ENCODE measurements at regions not wholly inside any gene's neighbourhood (a gene's known extent, or its start where the extent isn't known, plus 50 kb on each side); places are given as distances from the start of the nearest gene placed in this dataset.
A peak's percentile ranks its signal among the peaks of the same experiment; 100 is the strongest.

DNA sequence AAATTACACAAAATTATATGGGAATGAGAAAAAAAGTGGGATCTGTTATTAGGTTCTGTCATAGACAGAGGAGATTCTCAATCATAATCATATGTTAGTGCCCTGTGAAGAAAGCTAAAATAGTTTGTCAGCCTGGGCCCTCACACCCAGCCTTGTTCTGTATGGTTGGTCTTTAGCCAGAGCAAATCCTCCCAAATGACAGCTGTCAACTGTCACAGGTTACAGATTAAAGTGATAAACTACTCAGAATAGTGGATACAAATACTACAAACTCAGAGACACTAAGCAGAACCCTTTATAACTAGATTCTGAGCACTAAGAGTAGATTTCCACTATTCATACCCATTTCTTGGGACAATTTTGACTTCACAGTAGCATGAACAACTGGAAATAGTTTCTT is 405.0 kb upstream of the MEF2C start:
- no peak for DNase-seq (ENCODE audit: low read depth)
- TF ChIP-seq, protein P1, sequence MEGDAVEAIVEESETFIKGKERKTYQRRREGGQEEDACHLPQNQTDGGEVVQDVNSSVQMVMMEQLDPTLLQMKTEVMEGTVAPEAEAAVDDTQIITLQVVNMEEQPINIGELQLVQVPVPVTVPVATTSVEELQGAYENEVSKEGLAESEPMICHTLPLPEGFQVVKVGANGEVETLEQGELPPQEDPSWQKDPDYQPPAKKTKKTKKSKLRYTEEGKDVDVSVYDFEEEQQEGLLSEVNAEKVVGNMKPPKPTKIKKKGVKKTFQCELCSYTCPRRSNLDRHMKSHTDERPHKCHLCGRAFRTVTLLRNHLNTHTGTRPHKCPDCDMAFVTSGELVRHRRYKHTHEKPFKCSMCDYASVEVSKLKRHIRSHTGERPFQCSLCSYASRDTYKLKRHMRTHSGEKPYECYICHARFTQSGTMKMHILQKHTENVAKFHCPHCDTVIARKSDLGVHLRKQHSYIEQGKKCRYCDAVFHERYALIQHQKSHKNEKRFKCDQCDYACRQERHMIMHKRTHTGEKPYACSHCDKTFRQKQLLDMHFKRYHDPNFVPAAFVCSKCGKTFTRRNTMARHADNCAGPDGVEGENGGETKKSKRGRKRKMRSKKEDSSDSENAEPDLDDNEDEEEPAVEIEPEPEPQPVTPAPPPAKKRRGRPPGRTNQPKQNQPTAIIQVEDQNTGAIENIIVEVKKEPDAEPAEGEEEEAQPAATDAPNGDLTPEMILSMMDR (IDR thresholded peaks at IDR 0.05; ENCODE audit: insufficient read depth, low read depth, low read length, missing control alignments) = no peak
- H3K4me3 ChIP-seq (ENCODE audit: low read length) = no peak overlapping the region

DNA sequence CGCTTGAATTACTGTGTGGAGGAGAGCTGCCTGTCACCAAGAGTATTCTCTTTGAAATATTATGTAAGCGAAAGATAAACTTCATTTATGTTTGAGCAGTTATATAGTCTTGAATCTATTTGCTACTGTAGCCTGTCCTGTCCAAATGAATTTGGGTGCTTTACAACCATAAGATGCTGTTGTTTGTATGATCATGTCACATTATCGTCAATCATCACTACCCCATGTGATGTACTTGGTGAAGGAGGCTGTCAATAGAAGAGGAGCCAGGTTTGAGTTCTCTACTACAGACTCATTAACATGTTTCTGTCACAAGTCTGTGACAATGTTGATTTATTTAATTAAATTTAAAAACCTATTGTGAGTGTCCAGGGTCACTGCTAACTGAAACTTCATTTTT is 403.3 kb upstream of the MEF2C start:
- H3K4me3 ChIP-seq (ENCODE audit: low read length) = no peak overlapping the region
- TF ChIP-seq, protein P1 (IDR thresholded peaks at IDR 0.05; ENCODE audit: insufficient read depth, low read depth, low read length, missing control alignments) = no peak
- no peak for DNase-seq (ENCODE audit: low read depth)

DNA sequence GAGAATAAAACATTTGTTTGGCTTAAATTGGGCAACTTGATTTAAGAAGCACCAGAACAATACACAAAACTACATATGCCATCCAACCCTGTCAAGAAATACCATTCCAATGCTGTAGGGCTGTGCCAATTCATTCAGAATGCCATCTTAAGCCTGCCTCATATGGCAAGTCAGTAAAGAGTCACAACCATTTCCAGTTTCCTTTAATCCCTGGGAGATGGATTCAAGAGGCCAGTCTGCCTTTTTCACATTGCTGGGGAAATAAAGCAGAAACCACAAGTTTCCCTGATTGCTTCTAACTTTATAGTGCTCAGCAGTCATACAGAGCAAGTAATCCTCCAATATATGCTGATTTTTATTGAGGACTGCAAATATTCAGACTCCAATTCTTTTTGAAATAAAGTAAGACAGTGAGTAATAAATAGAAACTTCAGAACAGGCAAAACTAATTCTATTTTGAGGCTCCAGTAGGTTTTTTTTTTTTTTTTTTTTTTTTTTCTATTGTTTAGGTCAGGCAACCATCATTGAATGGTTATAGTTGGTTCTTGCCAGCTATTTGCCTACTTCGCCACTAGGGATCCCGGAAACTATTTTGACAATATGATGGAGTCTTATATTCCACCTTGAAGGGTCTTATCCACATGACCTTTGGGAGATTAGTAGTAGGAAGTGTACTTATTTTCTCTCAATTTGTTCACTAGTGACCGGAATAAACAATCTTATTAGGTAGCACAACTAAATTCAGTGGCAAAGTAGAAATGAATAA is 400.9 kb upstream of the MEF2C start:
- DNase-seq (ENCODE audit: low read depth) = no peak
- no peak overlapping the region for H3K4me3 ChIP-seq (ENCODE audit: low read length)
- TF ChIP-seq, protein P1 (IDR thresholded peaks at IDR 0.05; ENCODE audit: insufficient read depth, low read depth, low read length, missing control alignments) = no peak

DNA sequence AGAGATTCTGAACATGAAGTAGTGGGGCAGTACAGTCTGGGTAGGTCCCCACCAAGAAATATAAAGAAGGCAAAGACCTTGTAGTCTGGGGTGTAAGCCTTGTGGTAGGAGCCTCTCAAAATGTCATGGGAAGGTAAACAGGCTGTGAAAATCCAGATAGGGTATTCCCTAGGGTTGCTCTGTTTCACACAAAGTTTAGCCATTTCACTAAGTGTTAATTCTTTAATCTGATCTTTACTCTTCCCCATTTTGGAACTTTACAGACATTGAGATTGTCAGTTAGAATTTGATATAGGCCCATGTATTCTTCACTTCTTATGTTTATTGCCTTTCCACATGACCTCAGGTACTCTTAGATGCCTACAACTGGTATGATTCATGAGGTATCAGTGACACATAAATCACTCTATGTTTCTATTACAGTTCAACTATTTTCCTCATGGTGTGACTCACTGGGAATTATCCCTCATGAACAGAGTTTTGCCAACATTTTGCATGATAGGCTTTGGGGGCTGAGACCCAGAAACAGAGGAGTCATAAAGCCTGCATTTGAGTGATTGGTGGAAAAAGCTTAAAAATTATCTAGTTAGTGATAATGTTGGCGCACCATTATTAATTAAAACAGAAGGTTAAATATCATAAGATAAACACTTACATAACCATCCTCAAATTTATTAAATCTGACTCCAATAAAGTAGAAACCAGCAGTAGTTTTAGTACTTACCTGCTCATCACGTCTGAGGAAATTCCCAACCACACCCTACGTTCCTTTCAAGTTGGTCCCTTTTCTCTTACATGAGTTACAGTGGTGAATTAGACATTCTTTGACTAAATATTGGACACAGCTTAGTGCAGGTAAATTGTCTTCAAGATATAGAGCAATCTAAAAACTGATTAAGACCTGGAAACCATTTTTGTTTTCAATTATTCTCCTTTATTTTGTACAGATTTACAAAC is 399.8 kb upstream of the MEF2C start:
- DNase-seq (ENCODE audit: low read depth) = peak; percentile 89
- no peak overlapping the region for H3K4me3 ChIP-seq (ENCODE audit: low read length)
- TF ChIP-seq, protein P1 (IDR thresholded peaks at IDR 0.05; ENCODE audit: insufficient read depth, low read depth, low read length, missing control alignments) = no peak

DNA sequence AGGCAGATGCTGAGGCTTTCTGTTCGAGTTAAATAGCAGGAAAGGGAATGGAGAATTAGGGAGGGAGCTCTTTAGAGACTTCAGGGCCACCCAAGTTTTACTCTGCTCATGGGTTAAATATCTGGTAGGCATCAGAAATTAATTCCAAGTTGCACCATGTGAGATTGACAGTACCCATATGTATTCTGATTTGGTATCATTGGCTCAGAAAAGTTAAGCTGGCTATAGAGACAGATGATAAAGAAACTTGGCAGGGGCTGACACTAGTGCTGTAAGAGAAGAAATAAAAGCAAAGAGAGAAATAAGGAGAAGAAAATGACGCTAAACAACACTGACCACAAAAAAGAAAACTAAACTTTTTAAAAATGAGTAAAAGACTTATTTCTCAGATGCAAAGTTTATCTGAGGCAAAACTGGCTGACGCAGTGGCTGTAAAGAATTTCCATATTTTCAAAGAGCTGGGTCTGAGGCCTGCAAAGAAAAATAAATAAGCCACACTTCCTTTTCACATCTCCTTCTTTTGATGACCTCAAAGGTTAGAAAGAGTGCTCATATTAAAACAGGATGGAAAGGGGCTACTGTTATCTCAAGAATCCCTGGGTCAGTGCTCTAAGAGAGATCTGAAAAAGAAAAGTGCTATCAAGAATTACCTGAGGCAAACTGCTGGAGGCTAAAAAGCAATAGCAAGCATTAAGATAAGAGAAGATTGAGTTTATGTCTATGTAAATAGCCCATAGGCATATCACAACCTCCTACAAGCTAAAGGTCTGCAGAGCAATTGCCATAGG is 399.0 kb upstream of the MEF2C start:
- DNase-seq (ENCODE audit: low read depth) = no peak
- no peak overlapping the region for H3K4me3 ChIP-seq (ENCODE audit: low read length)
- TF ChIP-seq, protein P1 (IDR thresholded peaks at IDR 0.05; ENCODE audit: insufficient read depth, low read depth, low read length, missing control alignments) = no peak

DNA sequence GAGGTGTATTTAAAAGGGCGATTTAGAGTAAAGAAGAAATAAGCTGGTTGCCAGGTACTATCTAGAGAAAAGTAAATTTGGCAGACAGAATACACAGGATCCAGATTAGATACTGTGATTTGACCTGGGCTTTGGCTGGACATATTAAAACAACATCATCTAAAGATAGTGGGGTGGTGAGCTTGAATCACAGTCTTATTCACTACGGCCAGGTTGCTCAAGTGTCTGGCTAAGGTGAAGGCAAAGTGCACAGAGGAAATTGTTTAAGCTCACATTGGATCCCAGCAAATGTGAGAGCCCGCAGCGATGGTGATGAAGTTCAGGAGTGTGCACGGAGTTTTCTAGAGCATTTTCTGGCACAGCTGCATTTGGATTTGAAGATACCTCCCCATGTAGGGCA is 398.2 kb upstream of the MEF2C start:
- no peak overlapping the region for H3K4me3 ChIP-seq (ENCODE audit: low read length)
- TF ChIP-seq, protein P1 (IDR thresholded peaks at IDR 0.05; ENCODE audit: insufficient read depth, low read depth, low read length, missing control alignments) = no peak
- no peak for DNase-seq (ENCODE audit: low read depth)
